Loucy (cell line): ENCODE measurements at regions not wholly inside any gene's neighbourhood (a gene's known extent, or its start where the extent isn't known, plus 50 kb on each side); places are given as distances from the start of the nearest gene placed in this dataset.

Source experiments
- H2AFZ ChIP-seq: fragments of 200-600 bp; sonication (generic); 2 replicates; pipeline ENCODE4 v1.6.0; 2016; ENCODE audit warnings: antibody characterized with exemption, mild to moderate bottlenecking, low read length, moderate library complexity
- H3F3A ChIP-seq: fragments of 200-600 bp; 2 replicates; pipeline ENCODE4 v1.6.0; 2016; ENCODE audit warnings: antibody characterized with exemption, low read depth, mild to moderate bottlenecking
- H3K27me3 ChIP-seq: fragments of 200-600 bp; sonication (generic); 2 replicates; pipeline ENCODE4 v1.6.1; 2014; ENCODE audit warnings: low read length, mild to moderate bottlenecking; ENCODE audit not compliant: insufficient read depth, poor library complexity, severe bottlenecking
- H3K36me3 ChIP-seq: fragments of 200-600 bp; sonication (generic); 2 replicates; pipeline ENCODE4 v1.6.1; 2016; ENCODE audit warnings: low read length; ENCODE audit not compliant: insufficient read depth
- H3K4me1 ChIP-seq: fragments of 200-600 bp; sonication (generic); 2 replicates; pipeline ENCODE4 v1.5.1; 2014; ENCODE audit warnings: low read length, mild to moderate bottlenecking; ENCODE audit not compliant: insufficient read depth, poor library complexity, severe bottlenecking
- H3K4me2 ChIP-seq: fragments of 200-600 bp; sonication (generic); 2 replicates; pipeline ENCODE4 v1.6.0; 2014; ENCODE audit warnings: antibody characterized with exemption, low read length, low read depth, mild to moderate bottlenecking; ENCODE audit not compliant: poor library complexity, severe bottlenecking
- H3K4me3 ChIP-seq: fragments of 200-600 bp; sonication (generic); 2 replicates; pipeline ENCODE4 v1.5.1; 2014; ENCODE audit warnings: low read length, mild to moderate bottlenecking, mixed read lengths; ENCODE audit not compliant: poor library complexity, severe bottlenecking
- H3K79me2 ChIP-seq: fragments of 200-600 bp; sonication (generic); 2 replicates; pipeline ENCODE4 v1.6.1; 2014; ENCODE audit warnings: low read length; ENCODE audit not compliant: insufficient read depth
- H3K9ac ChIP-seq: fragments of 200-600 bp; sonication (generic); 2 replicates; pipeline ENCODE4 v1.6.0; 2014; ENCODE audit warnings: mild to moderate bottlenecking, low read depth, low read length, moderate library complexity; ENCODE audit not compliant: poor library complexity, severe bottlenecking
- H3K9me2 ChIP-seq: fragments of 200-600 bp; sonication (generic); replicated peaks from 2 replicates; pipeline ENCODE4 v1.6.1; 2016; ENCODE audit warnings: low read depth, low read length, mixed read lengths
- H3K9me3 ChIP-seq: fragments of 200-600 bp; sonication (generic); 2 replicates; pipeline ENCODE4 v1.6.1; 2014; ENCODE audit warnings: mild to moderate bottlenecking, antibody characterized with exemption, low read length, low read depth; ENCODE audit not compliant: insufficient read depth
- H4K20me1 ChIP-seq: fragments of 200-600 bp; sonication (generic); 2 replicates; pipeline ENCODE4 v1.6.0; 2014; ENCODE audit warnings: antibody characterized with exemption, low read length, mild to moderate bottlenecking; ENCODE audit not compliant: insufficient read depth, poor library complexity, severe bottlenecking
- EZH2phosphoT487 ChIP-seq: fragments of 200-600 bp; IDR thresholded peaks from 2 replicates; pipeline ENCODE4 v1.6.1; 2018; ENCODE audit warnings: antibody characterized with exemption, mild to moderate bottlenecking, moderate library complexity, borderline replicate concordance
- TF ChIP-seq, protein P1 (sequence below): fragments of 200-600 bp; sonication (generic); conservative IDR thresholded peaks from 2 replicates; pipeline ENCODE4 v1.5.1; 2014; ENCODE audit warnings: mild to moderate bottlenecking, antibody characterized with exemption, low read length

DNA sequence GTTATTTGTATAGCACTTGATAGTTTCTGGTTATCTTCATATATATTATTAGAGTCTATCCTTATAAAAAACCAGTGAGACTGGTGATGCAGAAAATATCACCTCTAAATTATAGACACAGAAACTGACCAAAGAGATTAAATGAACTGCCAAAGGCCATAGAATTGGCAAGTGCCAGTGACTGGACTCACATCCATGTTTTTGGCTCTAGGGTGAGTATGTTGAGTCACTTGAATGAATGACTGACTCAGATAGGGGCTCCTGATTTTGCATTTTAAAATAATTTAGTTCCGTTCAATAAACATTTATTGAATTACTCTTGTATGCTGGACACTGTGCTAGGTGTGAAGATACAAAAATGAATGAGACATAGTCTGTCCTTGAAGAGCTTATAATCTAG is 70.7 kb downstream of the NR2F1 start:
- no peaks in the 10 kb centered on the region for H3K36me3 ChIP-seq
- H3K4me2 ChIP-seq: no peak overlapping the region
- no peak overlapping the region for H3K9ac ChIP-seq
- H4K20me1 ChIP-seq: no peaks in the 10 kb centered on the region
- no peaks in the 10 kb centered on the region for H3K9me3 ChIP-seq
- H2AFZ ChIP-seq: no peak overlapping the region
- no peaks in the 10 kb centered on the region for H3K79me2 ChIP-seq
- H3K4me1 ChIP-seq: peaks cover 2% of the 10 kb centered on the region
- TF ChIP-seq, protein P1, sequence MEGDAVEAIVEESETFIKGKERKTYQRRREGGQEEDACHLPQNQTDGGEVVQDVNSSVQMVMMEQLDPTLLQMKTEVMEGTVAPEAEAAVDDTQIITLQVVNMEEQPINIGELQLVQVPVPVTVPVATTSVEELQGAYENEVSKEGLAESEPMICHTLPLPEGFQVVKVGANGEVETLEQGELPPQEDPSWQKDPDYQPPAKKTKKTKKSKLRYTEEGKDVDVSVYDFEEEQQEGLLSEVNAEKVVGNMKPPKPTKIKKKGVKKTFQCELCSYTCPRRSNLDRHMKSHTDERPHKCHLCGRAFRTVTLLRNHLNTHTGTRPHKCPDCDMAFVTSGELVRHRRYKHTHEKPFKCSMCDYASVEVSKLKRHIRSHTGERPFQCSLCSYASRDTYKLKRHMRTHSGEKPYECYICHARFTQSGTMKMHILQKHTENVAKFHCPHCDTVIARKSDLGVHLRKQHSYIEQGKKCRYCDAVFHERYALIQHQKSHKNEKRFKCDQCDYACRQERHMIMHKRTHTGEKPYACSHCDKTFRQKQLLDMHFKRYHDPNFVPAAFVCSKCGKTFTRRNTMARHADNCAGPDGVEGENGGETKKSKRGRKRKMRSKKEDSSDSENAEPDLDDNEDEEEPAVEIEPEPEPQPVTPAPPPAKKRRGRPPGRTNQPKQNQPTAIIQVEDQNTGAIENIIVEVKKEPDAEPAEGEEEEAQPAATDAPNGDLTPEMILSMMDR: no peak
- TF ChIP-seq EZH2phosphoT487: no peak
- no peaks in the 10 kb centered on the region for H3F3A ChIP-seq
- H3K9me2 ChIP-seq: no peaks in the 10 kb centered on the region
- no peaks in the 10 kb centered on the region for H3K27me3 ChIP-seq
- no peak overlapping the region for H3K4me3 ChIP-seq

DNA sequence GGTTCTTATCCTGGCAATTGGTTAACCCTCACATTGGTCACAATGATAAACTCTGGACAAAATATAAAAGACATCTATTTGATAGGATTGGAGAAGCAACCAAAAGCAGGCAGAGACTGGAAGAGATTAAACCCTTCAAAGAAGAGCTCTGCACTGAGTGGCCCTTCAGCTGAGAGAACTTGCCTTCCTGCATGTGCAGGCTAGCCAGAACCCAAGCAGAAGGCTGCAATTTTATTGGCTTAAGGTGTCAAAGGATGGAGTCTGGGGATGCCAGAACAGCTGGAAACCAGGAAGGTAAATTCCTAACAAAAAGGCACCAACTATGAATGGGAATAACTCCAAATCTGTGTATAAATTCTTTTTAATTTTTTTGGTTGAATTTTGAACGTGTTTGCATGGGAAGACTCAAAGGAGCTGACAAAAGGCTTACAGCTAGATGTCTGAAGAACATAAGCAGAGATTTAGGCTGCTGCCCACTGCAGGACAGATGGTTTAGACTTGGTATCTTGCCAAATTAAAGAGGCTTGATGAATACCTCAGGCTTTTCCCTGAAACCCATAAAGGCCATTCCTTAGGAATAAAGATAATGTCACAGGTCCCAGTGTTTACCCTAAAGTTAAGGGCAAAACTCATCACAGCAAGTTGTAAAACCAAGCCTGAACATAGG is 66.3 kb downstream of the NR2F1 start:
- H3K4me2 ChIP-seq: no peak overlapping the region
- H4K20me1 ChIP-seq: no peaks in the 10 kb centered on the region
- no peak overlapping the region for H2AFZ ChIP-seq
- no peaks in the 10 kb centered on the region for H3K9me3 ChIP-seq
- H3K4me1 ChIP-seq: peaks cover 2% of the 10 kb centered on the region
- H3K79me2 ChIP-seq: no peaks in the 10 kb centered on the region
- no peak overlapping the region for H3K9ac ChIP-seq
- no peaks in the 10 kb centered on the region for H3K9me2 ChIP-seq
- no peaks in the 10 kb centered on the region for H3K36me3 ChIP-seq
- no peak overlapping the region for H3K4me3 ChIP-seq
- H3F3A ChIP-seq: no peaks in the 10 kb centered on the region
- TF ChIP-seq, protein P1: no peak
- no peak for TF ChIP-seq EZH2phosphoT487
- H3K27me3 ChIP-seq: no peaks in the 10 kb centered on the region

DNA sequence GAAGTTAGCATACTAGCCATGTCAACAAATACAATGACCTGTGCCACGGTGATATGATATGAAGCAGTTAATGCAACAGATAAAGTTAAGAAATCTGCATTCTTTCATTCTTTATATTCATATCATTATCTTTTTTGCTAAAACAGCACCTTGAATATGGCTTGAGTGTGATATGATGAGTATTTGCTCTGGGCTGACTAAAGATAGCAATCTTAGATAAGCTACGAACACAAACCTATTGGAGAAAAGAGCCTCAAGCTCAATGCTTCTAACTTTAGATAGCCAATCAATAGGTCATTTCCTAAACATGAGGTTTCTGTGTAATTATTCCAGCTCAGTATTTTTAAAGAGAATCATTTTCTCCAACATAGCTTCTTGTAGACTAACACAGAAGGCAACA is 61.7 kb downstream of the NR2F1 start:
- H3K9me3 ChIP-seq: no peaks in the 10 kb centered on the region
- H3K4me1 ChIP-seq: peaks cover 1% of the 10 kb centered on the region
- TF ChIP-seq EZH2phosphoT487: no peak
- TF ChIP-seq, protein P1: no peak
- no peaks in the 10 kb centered on the region for H3K9me2 ChIP-seq
- no peaks in the 10 kb centered on the region for H3F3A ChIP-seq
- H2AFZ ChIP-seq: no peak overlapping the region
- no peaks in the 10 kb centered on the region for H4K20me1 ChIP-seq
- H3K79me2 ChIP-seq: no peaks in the 10 kb centered on the region
- H3K27me3 ChIP-seq: no peaks in the 10 kb centered on the region
- no peaks in the 10 kb centered on the region for H3K36me3 ChIP-seq
- H3K9ac ChIP-seq: no peak overlapping the region
- no peak overlapping the region for H3K4me3 ChIP-seq
- no peak overlapping the region for H3K4me2 ChIP-seq
